ENCODE measurements at regions not wholly inside any gene's neighbourhood (a gene's known extent, or its start where the extent isn't known, plus 50 kb on each side); places are given as distances from the start of the nearest gene placed in this dataset.

- no peak for TF ChIP-seq CTCF (IDR thresholded peaks at IDR 0.05; ENCODE audit: low read depth, low read length)
- no peak overlapping the region for H3K4me3 ChIP-seq (replicated peaks in 1 of 2; ENCODE audit: low read depth in 2 of 2, low read length in 2 of 2)
- DNase-seq (ENCODE audit: low read depth in 2 of 2): no peak
These were observed 139.4 kb upstream of the OTUD4 start for GRCh38 chr4:145319751-145320150.

- no peak for TF ChIP-seq CTCF (IDR thresholded peaks at IDR 0.05; ENCODE audit: low read depth, low read length)
- no peak for DNase-seq (ENCODE audit: low read depth in 2 of 2)
- H3K4me3 ChIP-seq (replicated peaks in 1 of 2; ENCODE audit: low read depth in 2 of 2, low read length in 2 of 2): no peak overlapping the region
These were observed 136.6 kb upstream of the OTUD4 start for GRCh38 chr4:145316897-145317574.

GRCh38 chr4:145315811-145316225 lies 135.4 kb upstream of the OTUD4 start:
- DNase-seq (ENCODE audit: low read depth in 2 of 2): no peak
- no peak overlapping the region for H3K4me3 ChIP-seq (replicated peaks in 1 of 2; ENCODE audit: low read depth in 2 of 2, low read length in 2 of 2)
- no peak for TF ChIP-seq CTCF (IDR thresholded peaks at IDR 0.05; ENCODE audit: low read depth, low read length)

- no peak overlapping the region for H3K4me3 ChIP-seq (replicated peaks in 1 of 2; ENCODE audit: low read depth in 2 of 2, low read length in 2 of 2)
- DNase-seq (ENCODE audit: low read depth in 2 of 2): peak in 1 of 2 donors; percentile 14
- TF ChIP-seq CTCF (IDR thresholded peaks at IDR 0.05; ENCODE audit: low read depth, low read length): no peak
These were observed 128.2 kb upstream of the OTUD4 start for GRCh38 chr4:145308598-145308997.

GRCh38 chr4:145307763-145308430 lies 127.5 kb upstream of the OTUD4 start:
- H3K4me3 ChIP-seq (replicated peaks in 1 of 2; ENCODE audit: low read depth in 2 of 2, low read length in 2 of 2): no peak overlapping the region
- no peak for TF ChIP-seq CTCF (IDR thresholded peaks at IDR 0.05; ENCODE audit: low read depth, low read length)
- DNase-seq (ENCODE audit: low read depth in 2 of 2): no peak

GRCh38 chr4:145307120-145307519 lies 126.7 kb upstream of the OTUD4 start:
- no peak for DNase-seq (ENCODE audit: low read depth in 2 of 2)
- no peak overlapping the region for H3K4me3 ChIP-seq (replicated peaks in 1 of 2; ENCODE audit: low read depth in 2 of 2, low read length in 2 of 2)
- TF ChIP-seq CTCF (IDR thresholded peaks at IDR 0.05; ENCODE audit: low read depth, low read length): no peak
